HEK293 (cell line): ENCODE measurements at regions not wholly inside any gene's neighbourhood (a gene's known extent, or its start where the extent isn't known, plus 50 kb on each side); places are given as distances from the start of the nearest gene placed in this dataset.
A peak's percentile ranks its signal among the peaks of the same experiment; 100 is the strongest.
"Not testable (repeated sequence)": the region's sequence is repeated elsewhere in the genome, so short reads cannot be mapped to it uniquely, and the experiment has no call there.

Experiments used
- CTCF ChIA-PET: fragments of 350-600 bp; formaldehyde crosslinking; extraction: SDS; loops from one replicate; lab custom pipeline; 2021; ENCODE audit warnings: antibody characterized with exemption; lab: Yijun Ruan, JAX
- POLR2A ChIA-PET: fragments of 300-600 bp; formaldehyde crosslinking; extraction: SDS; loops from one replicate; lab custom pipeline; 2020; ENCODE audit warnings: antibody characterized with exemption, inconsistent platforms; lab: Yijun Ruan, JAX
- H3K27ac ChIP-seq: fragments of 200-500 bp; sonication (Bioruptor generic); 2 replicates; pipeline ENCODE4 v1.5.1; 2014; ENCODE audit warnings: low read depth, low read length, control low read depth, inconsistent platforms; ENCODE audit errors: extremely low read depth
- H3K36me3 ChIP-seq, 2 experiments: fragments of 200-500 bp in 1 of 2; sonication (Bioruptor generic) in 1 of 2; 1 replicate in 1 of 2; 2 replicates in 1 of 2; pipeline ENCODE4 v1.5.1; 2014 to 2017; ENCODE audit warnings: inconsistent platforms in 2 of 2, low read length in 2 of 2; ENCODE audit not compliant: control insufficient read depth in 2 of 2, insufficient read depth in 1 of 2
- H3K4me1 ChIP-seq: fragments of 200-500 bp; sonication (Bioruptor generic); 2 replicates; pipeline ENCODE4 v1.5.1; 2014; ENCODE audit warnings: mild to moderate bottlenecking, low read length, inconsistent platforms; ENCODE audit not compliant: control insufficient read depth, insufficient read depth
- H3K4me3 ChIP-seq: 2 replicates; pipeline ENCODE4 v1.5.1; 2011; ENCODE audit warnings: low read depth, mild to moderate bottlenecking, control low read depth, low read length, moderate library complexity
- H3K9me3 ChIP-seq: fragments of 200-500 bp; sonication (Bioruptor generic); 2 replicates; pipeline ENCODE4 v1.5.1; 2014; ENCODE audit warnings: low read depth, low read length, inconsistent platforms; ENCODE audit not compliant: control insufficient read depth, insufficient read depth
- IKZF3 ChIP-seq: fragments of 450-650 bp; IDR thresholded peaks from 2 replicates; pipeline ENCODE4 v1.5.0; 2018; ENCODE audit warnings: missing biosample characterization, mild to moderate bottlenecking, missing genetic modification characterization, moderate library complexity
- MZF1 ChIP-seq: fragments of 450-650 bp; formaldehyde crosslinking; IDR thresholded peaks from 2 replicates; pipeline ENCODE4 v1.5.1; 2017; ENCODE audit warnings: missing biosample characterization, missing genetic modification characterization, borderline replicate concordance
- OVOL3 ChIP-seq: fragments of 450-650 bp; formaldehyde crosslinking; IDR thresholded peaks from 2 replicates; pipeline ENCODE4 v1.5.1; 2016; ENCODE audit warnings: missing biosample characterization, missing genetic modification characterization
- PRDM4 ChIP-seq: fragments of 450-650 bp; formaldehyde crosslinking; IDR thresholded peaks from 2 replicates; pipeline ENCODE4 v1.5.1; 2017; ENCODE audit warnings: missing biosample characterization, missing genetic modification characterization
- SCRT2 ChIP-seq: fragments of 450-650 bp; formaldehyde crosslinking; IDR thresholded peaks from 2 replicates; pipeline ENCODE4 v1.5.1; 2016; ENCODE audit warnings: missing biosample characterization, missing genetic modification characterization
- TCF7L2 ChIP-seq: IDR thresholded peaks from 2 replicates; pipeline ENCODE4 v1.6.1; 2011; ENCODE audit warnings: low read depth, mild to moderate bottlenecking, inconsistent platforms, low read length, moderate library complexity, borderline replicate concordance
- ZBTB1 ChIP-seq: fragments of 450-650 bp; formaldehyde crosslinking; IDR thresholded peaks from 2 replicates; pipeline ENCODE4 v1.5.1; 2016; ENCODE audit warnings: missing biosample characterization, missing genetic modification characterization
- ZBTB17 ChIP-seq: fragments of 450-650 bp; formaldehyde crosslinking; IDR thresholded peaks from 2 replicates; pipeline ENCODE4 v1.5.1; 2016; ENCODE audit warnings: missing biosample characterization, missing genetic modification characterization
- ZFP69B ChIP-seq: fragments of 450-650 bp; formaldehyde crosslinking; IDR thresholded peaks from 2 replicates; pipeline ENCODE4 v1.5.1; 2016; ENCODE audit warnings: missing biosample characterization, missing genetic modification characterization
- ZIC2 ChIP-seq: fragments of 450-650 bp; formaldehyde crosslinking; IDR thresholded peaks from 2 replicates; pipeline ENCODE4 v1.5.1; 2016; ENCODE audit warnings: missing biosample characterization, missing genetic modification characterization
- ZNF10 ChIP-seq: fragments of 450-650 bp; formaldehyde crosslinking; IDR thresholded peaks from 2 replicates; pipeline ENCODE4 v1.5.1; 2017; ENCODE audit warnings: missing biosample characterization, missing genetic modification characterization
- ZNF155 ChIP-seq: fragments of 450-650 bp; formaldehyde crosslinking; IDR thresholded peaks from 2 replicates; pipeline ENCODE4 v1.5.1; 2016; ENCODE audit warnings: missing biosample characterization, missing genetic modification characterization
- ZNF184 ChIP-seq: fragments of 450-650 bp; IDR thresholded peaks from 2 replicates; pipeline ENCODE4 v1.5.1; 2018; ENCODE audit warnings: missing biosample characterization, mild to moderate bottlenecking, missing genetic modification characterization
- ZNF302 ChIP-seq: fragments of 450-650 bp; formaldehyde crosslinking; IDR thresholded peaks from 2 replicates; pipeline ENCODE4 v1.5.1; 2016; ENCODE audit warnings: missing biosample characterization, missing genetic modification characterization, low read depth
- ZNF600 ChIP-seq: fragments of 450-650 bp; formaldehyde crosslinking; IDR thresholded peaks from 2 replicates; pipeline ENCODE4 v1.5.1; 2016; ENCODE audit warnings: missing biosample characterization, missing genetic modification characterization
- ZNF621 ChIP-seq: fragments of 450-650 bp; formaldehyde crosslinking; IDR thresholded peaks from 2 replicates; pipeline ENCODE4 v1.5.1; 2017; ENCODE audit warnings: missing biosample characterization, missing genetic modification characterization
- ZNF626 ChIP-seq: fragments of 450-650 bp; sonication (Bioruptor Pico); formaldehyde crosslinking; IDR thresholded peaks from 2 replicates; pipeline ENCODE4 v1.5.1; 2018; ENCODE audit warnings: missing biosample characterization, missing genetic modification characterization, inconsistent platforms
- ZNF768 ChIP-seq: fragments of 450-650 bp; formaldehyde crosslinking; IDR thresholded peaks from 2 replicates; pipeline ENCODE4 v1.5.1; 2018; ENCODE audit warnings: missing biosample characterization, mild to moderate bottlenecking, missing genetic modification characterization
- ZNF776 ChIP-seq: fragments of 450-650 bp; formaldehyde crosslinking; IDR thresholded peaks from 2 replicates; pipeline ENCODE4 v1.5.0; 2017; ENCODE audit warnings: missing biosample characterization, missing genetic modification characterization, borderline replicate concordance
- ZNF791 ChIP-seq: fragments of 450-650 bp; formaldehyde crosslinking; IDR thresholded peaks from 2 replicates; pipeline ENCODE4 v1.5.1; 2016; ENCODE audit warnings: missing biosample characterization, missing genetic modification characterization
- ZNF792 ChIP-seq: fragments of 450-650 bp; formaldehyde crosslinking; IDR thresholded peaks from 2 replicates; pipeline ENCODE4 v1.5.1; 2016; ENCODE audit warnings: missing biosample characterization, missing genetic modification characterization
- TF ChIP-seq, protein P1 (sequence below): fragments of 450-650 bp; formaldehyde crosslinking; IDR thresholded peaks from 2 replicates; pipeline ENCODE4 v1.5.1; 2017; ENCODE audit warnings: missing biosample characterization, missing genetic modification characterization

GRCh38 chr16:85203462-85203813 is 91.2 kb upstream of the CIBAR2 start:
- POLR2A ChIA-PET = no interaction called here
- TF ChIP-seq ZFP69B (no peak), ZNF155 (tag by site-specific recombination) (no peak), ZIC2 (tag by site-specific recombination) (no peak), IKZF3 (tag by site-specific recombination) (no peak), ZBTB1 (tag by site-specific recombination) (no peak)
- Histone ChIP-seq H3K4me3 (no peak overlapping the region), H3K27ac (no peak overlapping the region), H3K4me1 (no peaks in the 10 kb centered on the region), H3K36me3 (peaks cover 0 to 6% of the 10 kb centered on the region in 2 experiments; a peak in 1 of 3 replicates), H3K9me3 (no peaks in the 10 kb centered on the region)
- CTCF ChIA-PET = interaction anchor here (1.1 kb wide), 1 partner anchor 41 kb away, joined by 3 read pairs; no protein-coding TSS in a partner anchor

DNA sequence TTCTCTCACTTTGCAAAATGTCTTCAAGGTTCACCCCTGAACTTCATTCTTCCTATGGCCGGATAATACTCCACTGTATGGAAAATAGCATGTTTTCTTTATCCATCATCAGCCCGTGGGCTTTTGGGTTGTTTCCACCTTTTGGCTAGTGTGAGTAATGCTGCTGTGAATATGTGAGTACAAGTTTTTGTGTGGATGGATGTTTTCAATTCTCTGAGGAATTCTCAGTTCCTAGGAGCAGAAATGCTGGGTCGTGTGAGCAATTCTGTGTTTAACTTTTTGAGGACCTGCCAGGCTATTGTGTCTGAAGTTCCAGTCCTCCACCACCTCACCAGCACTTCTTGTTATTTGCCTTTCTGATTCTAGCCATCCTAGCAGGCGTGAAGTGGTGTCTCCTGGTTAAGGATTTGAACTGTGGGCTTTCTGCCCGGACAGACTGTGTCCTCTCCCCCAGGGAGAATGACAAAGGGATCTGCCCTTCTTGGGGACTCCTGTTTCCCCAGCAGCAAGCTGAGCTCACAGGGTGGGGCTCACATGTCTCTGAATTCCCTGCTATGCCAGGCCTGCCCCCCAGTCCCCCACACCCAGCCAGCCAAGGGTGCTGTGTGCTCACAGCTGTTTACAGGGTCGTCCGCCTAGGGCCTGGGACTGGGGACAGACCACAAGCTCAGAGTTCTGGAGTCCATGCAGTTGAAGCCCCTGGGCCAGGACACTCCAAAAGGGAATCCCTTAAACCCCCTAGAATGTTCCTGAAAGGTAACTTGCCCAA is 92.2 kb upstream of the CIBAR2 start:
- ChIA-PET POLR2A (no interaction called here), CTCF (interaction anchor here (0.5 to 1.1 kb wide), 5 partner anchors 40 to 1175 kb away, joined by 3 to 8 read pairs (median 3); no protein-coding TSS in a partner anchor)
- Histone ChIP-seq H3K9me3 (no peaks in the 10 kb centered on the region), H3K4me3 (no peak overlapping the region), H3K4me1 (no peaks in the 10 kb centered on the region), H3K27ac (no peak overlapping the region), H3K36me3 (peaks cover 0 to 6% of the 10 kb centered on the region in 2 experiments; a peak in 1 of 3 replicates)
- TF ChIP-seq ZNF792 (tag by site-specific recombination) = no peak
- TF ChIP-seq SCRT2 (tag by site-specific recombination) = no peak
- TF ChIP-seq ZNF184 (tag by site-specific recombination) = peak; percentile 99
- no peak for TF ChIP-seq ZNF621 (tag by site-specific recombination)
- TF ChIP-seq ZNF776 (tag by site-specific recombination) = no peak
- TF ChIP-seq ZNF10 (tag by site-specific recombination) = no peak
- no peak for TF ChIP-seq ZNF626 (tag by site-specific recombination)
- TF ChIP-seq, protein P1, sequence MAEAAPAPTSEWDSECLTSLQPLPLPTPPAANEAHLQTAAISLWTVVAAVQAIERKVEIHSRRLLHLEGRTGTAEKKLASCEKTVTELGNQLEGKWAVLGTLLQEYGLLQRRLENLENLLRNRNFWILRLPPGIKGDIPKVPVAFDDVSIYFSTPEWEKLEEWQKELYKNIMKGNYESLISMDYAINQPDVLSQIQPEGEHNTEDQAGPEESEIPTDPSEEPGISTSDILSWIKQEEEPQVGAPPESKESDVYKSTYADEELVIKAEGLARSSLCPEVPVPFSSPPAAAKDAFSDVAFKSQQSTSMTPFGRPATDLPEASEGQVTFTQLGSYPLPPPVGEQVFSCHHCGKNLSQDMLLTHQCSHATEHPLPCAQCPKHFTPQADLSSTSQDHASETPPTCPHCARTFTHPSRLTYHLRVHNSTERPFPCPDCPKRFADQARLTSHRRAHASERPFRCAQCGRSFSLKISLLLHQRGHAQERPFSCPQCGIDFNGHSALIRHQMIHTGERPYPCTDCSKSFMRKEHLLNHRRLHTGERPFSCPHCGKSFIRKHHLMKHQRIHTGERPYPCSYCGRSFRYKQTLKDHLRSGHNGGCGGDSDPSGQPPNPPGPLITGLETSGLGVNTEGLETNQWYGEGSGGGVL = no peak
- no peak for TF ChIP-seq ZNF791 (tag by site-specific recombination)

- H3K4me1 ChIP-seq, POLR2A ChIA-PET: not testable (repeated sequence)
Observed at GRCh38 chr16:85205257-85205656, 93.0 kb upstream of the CIBAR2 start.

DNA sequence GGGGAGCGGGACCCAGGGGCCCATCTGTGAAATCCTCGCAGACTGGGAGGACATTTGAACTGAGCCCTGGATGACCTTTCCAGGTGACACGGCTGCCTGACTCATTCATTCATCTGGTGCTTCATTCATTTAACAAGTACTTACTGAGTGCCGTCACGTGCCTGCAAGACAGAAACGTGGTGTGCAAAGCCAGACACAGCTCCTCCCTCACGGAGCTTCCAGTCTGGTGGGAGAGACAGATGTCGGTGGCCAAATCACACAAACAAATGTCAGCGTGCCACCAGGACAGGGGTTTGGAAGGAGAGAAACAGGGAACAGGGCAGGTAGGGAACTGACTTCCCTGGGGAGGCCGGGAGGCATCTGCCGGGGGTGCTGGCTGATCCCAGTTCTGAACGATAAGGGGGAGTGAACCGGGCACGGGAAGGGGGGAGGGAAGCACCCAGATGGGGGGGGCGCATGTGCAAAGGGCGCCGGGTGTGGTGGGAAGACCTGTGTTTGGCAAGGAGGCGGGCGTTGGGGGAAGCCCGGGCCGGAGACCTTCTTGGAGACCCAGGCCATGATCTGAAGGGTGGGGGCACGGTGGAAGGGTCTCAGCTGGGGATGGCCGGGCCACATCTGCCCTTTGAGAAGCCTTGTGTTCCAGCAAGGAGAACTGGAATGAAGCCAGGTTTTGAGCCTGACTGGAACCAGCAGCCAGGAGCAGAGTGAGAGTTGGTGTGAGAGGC is 93.6 kb upstream of the CIBAR2 start:
- Histone ChIP-seq H3K9me3 (no peaks in the 10 kb centered on the region), H3K4me3 (no peak overlapping the region), H3K27ac (no peak overlapping the region), H3K4me1 (no peaks in the 10 kb centered on the region), H3K36me3 (peaks cover 0 to 6% of the 10 kb centered on the region in 2 experiments; a peak in 1 of 3 replicates)
- CTCF ChIA-PET = interaction anchor here (0.6 kb wide), 1 partner anchor 10 kb away, joined by 3 read pairs; no protein-coding TSS in a partner anchor
- POLR2A ChIA-PET = no interaction called here
- TF ChIP-seq ZNF791 (tag by site-specific recombination) (no peak), MZF1 (tag by site-specific recombination) (no peak), ZBTB17 (tag by site-specific recombination) (no peak), PRDM4 (no peak), TCF7L2 (no peak), ZNF302 (tag by site-specific recombination) (no peak), OVOL3 (no peak), ZNF600 (0 out of 2 replicates have a peak, but pooled peaks have one; percentile 19)

More at GRCh38 chr16:85205257-85205656, 93.0 kb upstream of the CIBAR2 start:
- TF ChIP-seq ZNF768 (tag by site-specific recombination) = peak; percentile 77; the same call in 1 of the 2 replicates
- CTCF ChIA-PET = interaction anchor here (0.5 kb wide), 1 partner anchor 567 kb away, joined by 8 read pairs; no protein-coding TSS in a partner anchor
- H3K4me3 ChIP-seq, H3K36me3 ChIP-seq, H3K9me3 ChIP-seq, H3K27ac ChIP-seq: not testable (repeated sequence)
